ENCODE measurements at regions not wholly inside any gene's neighbourhood (a gene's known extent, or its start where the extent isn't known, plus 50 kb on each side); places are given as distances from the start of the nearest gene placed in this dataset.

- DNase-seq = peak; percentile 86
Observed at GRCh38 chr4:10173754-10174749, 57.5 kb upstream of the WDR1 start.

DNA sequence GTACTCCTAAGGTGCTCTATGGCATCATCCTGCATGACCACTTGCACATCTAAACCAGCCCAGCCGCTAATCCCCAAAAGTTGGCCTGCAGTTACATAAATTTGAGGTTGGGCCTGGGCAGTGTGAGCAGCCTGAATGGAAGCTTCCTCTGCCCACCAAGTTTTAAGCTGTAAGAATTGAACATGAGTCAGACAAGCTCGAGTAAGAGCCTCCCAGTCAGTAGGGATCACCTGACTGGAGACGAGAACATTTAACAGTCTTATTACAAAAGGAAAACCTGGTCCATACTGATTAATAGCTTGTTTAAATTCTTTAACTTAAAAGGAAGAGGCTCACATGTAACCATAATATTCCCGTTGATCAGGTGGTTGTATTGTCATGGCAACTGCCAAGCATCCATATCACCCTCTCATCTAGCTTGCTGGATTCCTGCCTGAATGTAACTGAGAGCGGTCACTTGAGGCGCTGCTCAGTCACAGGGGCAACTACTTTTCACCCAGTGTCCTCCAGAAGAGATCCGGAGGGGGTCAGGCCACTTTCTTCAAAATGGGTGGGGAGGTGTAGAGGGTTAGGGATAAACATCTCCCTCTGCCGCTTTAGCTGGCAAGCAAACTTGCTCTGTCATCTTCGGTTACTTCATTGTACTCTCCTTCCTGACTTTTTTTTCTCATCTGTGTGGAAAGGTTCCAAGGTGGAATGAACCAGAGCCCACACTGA lies 56.6 kb upstream of the WDR1 start:
- DNase-seq = peak; percentile 64

- DNase-seq = no peak
Observed at GRCh38 chr4:10172278-10172921, 55.8 kb upstream of the WDR1 start.

GRCh38 chr4:10171055-10171454 lies 54.5 kb upstream of the WDR1 start:
- DNase-seq = no peak

GRCh38 chr4:10169839-10170387 lies 53.3 kb upstream of the WDR1 start:
- no peak for DNase-seq

- DNase-seq = no peak
Observed at GRCh38 chr4:10168151-10168550, 51.6 kb upstream of the WDR1 start.

DNA sequence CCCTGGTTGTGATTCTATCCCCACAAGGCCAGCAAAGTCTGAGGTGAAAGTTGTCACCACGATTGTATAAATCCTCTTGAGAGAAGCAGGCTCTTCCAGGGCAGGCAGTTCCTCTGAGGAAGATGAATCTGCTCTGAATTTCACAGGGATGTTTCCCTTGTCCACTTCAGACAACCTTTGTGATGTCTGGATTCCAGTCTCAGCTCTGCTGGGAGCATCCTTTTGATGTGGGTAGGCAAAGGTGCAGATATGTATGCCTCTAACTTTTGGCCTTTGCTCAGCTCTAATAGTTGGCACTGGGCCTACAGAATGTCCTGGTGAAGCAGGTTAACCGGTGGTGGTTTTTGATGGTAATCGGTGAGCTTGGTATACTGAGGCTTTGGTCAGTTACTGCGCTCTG lies 50.6 kb upstream of the WDR1 start:
- DNase-seq = no peak

All from DMS79 treated with DMSO at 0.1 percent for 48 hours (cell line).